ENCODE measurements at regions not wholly inside any gene's neighbourhood (a gene's known extent, or its start where the extent isn't known, plus 50 kb on each side); places are given as distances from the start of the nearest gene placed in this dataset.

- DNase-seq (ENCODE audit: low spot score), result no peak
These were observed 209.3 kb upstream of the MYT1L start for GRCh38 chr2:2540406-2540805.

DNA sequence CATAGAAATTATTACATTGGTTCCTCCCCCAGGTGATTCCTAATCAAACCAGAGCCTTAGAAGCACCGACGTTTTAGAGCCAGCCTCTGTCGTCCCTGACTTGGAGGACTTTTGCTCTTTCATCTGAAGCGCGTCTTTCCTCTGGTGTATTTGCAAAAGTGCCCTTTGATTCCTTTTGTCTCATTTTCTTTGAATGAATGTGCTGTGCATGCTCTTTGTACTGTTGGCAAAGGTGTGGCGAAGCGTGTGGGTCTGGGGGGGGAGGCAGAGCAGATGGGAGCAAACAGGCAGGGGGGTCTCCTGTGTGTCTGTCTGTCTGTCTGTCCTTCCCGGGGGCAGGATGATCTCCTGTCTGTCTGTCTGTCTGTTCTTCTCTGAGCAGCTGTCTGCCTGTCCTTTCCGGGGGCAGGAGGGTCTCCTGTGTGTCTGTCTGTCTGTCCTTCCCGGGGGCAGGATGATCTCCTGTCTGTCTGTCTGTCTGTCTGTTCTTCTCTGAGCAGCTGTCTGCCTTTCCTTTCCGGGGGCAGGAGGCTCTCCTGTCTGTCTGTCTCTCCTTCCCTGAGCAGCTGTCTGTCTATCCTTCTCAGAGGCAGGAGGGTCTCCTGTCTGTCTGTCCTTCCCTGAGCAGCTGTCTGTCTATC lies 205.5 kb upstream of the MYT1L start:
- no peak for DNase-seq (ENCODE audit: low spot score)

GRCh38 chr2:2530334-2530733 lies 199.3 kb upstream of the MYT1L start:
- DNase-seq (ENCODE audit: low spot score), result no peak

GRCh38 chr2:2528846-2529245 lies 197.8 kb upstream of the MYT1L start:
- DNase-seq (ENCODE audit: low spot score), result no peak

DNA sequence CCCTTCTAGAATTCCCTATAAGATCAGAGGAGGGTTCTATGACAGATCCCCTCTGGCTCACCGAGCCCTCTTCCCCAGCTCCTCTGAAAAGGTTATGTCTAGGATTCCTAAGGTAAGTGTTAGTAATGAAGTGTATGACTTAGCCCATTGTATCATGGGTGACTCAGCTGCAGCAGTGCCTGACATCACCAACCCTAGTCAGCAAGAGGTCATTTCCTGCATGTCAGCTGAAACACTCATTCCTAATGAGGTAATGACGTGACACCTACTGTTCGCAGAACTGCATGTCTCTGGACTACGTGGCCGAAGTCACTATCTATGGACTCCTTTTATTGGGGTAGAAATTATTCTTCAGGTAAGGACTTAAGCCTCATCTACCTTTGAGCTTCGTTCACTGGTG lies 196.1 kb upstream of the MYT1L start:
- no peak for DNase-seq (ENCODE audit: low spot score)

GRCh38 chr2:2524348-2524941 lies 193.4 kb upstream of the MYT1L start:
- no peak for DNase-seq (ENCODE audit: low spot score)

- no peak for DNase-seq (ENCODE audit: low spot score)
These were observed 192.6 kb upstream of the MYT1L start for GRCh38 chr2:2523461-2524347.

- no peak for DNase-seq (ENCODE audit: low spot score)
These were observed 189.3 kb upstream of the MYT1L start for GRCh38 chr2:2520401-2520811.

DNA sequence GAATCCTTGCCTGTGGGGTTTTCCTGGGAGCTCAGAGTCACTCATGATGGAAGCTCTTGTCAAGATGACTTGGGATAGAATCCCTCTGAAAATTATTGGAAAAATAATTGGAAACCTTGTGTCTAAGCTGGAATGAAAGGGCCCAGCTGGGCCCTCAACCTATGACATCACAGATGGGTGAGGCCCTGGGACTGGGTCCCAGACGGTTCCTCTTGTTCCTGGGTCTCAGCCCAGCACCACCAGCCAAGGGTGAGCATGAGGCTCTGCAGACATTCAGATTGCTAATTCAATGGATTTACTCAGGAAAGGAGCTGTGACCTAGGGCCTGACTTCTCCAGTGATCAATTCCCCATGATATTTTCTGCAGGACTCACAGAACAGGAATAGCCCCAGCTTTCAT lies 188.3 kb upstream of the MYT1L start:
- DNase-seq (ENCODE audit: low spot score), result no peak

DNA sequence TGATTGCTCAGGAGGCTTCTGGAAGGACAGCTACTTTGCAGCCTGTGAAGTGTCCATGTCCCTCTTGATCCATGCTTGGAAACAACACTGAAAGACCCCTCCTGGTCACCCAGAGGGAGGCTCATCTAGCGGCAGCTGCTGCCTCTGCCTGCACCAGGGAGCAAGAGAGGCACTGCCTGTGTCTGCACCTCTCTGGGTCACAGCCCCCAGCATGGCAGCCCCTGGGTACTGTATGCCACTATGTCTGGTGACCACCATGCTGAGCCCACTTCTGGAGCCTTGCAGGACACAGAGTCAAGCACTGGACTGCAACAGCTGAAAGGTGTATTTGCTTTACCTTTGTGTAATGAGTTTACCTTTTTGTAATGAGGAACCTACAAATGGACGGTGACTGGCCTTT lies 186.3 kb upstream of the MYT1L start:
- no peak for DNase-seq (ENCODE audit: low spot score)

- no peak for DNase-seq (ENCODE audit: low spot score)
These were observed 185.3 kb upstream of the MYT1L start for GRCh38 chr2:2516386-2516785.

- no peak for DNase-seq (ENCODE audit: low spot score)
These were observed 181.9 kb upstream of the MYT1L start for GRCh38 chr2:2512931-2513330.

DNA sequence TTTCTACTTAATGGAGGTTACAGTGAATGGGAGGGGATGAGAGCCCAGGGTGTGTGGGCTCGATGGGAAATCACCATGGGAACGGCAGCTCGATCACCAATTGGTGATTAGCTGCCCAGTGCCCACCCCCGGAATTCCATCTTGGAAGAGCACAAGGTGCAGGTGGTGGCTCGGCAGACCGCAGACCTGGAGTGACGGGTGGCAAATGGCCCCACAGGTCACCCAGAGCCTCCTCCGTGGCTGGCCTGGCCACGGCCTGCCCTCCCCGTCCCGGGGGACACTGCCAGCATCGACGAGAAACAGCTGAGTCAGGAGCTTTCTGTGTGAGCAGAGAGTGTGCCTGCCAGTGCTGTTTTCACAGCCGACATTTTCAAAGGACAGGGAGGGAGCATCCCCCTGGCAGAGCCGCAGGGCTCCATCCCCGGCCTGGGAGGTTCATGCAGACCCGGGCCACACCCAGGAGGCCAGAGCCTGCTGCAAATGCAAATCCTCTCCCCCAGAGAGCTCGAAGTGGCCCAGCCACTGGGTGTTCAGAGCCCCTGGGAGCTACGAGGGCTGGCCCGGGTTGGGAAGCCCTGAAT lies 176.4 kb upstream of the MYT1L start:
- DNase-seq (ENCODE audit: low spot score), result no peak

DNA sequence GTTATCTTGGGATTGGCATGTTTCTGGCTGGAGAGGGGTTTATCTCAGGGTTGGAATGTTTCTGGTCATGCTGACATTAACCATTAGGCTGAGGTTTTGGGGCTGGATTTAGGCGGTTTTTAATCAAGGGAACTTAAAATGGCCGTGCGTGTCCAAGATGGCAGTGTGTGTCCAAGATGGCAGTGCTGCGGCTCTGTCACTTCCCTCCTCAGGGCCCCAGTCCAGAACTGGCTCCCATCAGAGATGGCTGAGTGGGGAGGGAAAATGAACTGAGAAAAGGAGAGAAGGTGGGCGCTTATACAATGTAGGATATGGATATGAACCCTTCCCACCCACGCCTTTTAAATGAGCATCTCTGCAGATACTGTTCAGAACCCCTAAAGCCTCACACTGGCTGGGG lies 175.5 kb upstream of the MYT1L start:
- DNase-seq (ENCODE audit: low spot score), result no peak

GRCh38 chr2:2505604-2506003 lies 174.5 kb upstream of the MYT1L start:
- no peak for DNase-seq (ENCODE audit: low spot score)

DNA sequence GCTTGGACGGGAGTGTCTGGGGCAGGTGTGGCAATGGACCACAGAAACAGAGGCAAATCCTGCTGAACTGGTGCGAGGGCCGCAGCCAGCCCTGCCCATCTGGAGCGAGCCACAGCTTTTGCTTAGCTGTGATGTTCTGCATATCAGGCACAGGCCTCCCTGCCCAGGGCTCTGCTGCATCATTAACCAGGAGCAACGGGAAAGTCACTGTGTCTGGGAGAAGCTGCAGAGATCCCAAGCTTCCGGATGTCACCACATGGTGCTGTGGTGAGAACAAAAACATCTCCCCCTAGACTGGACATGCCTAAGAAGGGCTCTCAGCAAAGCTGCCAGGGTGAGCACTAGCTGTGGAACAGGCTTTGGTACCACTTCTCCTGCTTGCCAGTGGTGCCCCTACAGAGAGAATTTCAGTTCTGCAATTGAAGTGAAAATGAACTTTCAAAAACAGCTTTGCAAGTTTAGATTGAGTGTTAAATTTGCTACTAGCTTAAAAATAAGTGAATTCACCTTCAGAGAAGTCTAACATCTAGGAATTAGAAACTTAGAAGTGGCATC lies 172.9 kb upstream of the MYT1L start:
- DNase-seq (ENCODE audit: low spot score), result no peak

GRCh38 chr2:2502201-2502549 lies 171.1 kb upstream of the MYT1L start:
- DNase-seq (ENCODE audit: low spot score), result no peak

DNA sequence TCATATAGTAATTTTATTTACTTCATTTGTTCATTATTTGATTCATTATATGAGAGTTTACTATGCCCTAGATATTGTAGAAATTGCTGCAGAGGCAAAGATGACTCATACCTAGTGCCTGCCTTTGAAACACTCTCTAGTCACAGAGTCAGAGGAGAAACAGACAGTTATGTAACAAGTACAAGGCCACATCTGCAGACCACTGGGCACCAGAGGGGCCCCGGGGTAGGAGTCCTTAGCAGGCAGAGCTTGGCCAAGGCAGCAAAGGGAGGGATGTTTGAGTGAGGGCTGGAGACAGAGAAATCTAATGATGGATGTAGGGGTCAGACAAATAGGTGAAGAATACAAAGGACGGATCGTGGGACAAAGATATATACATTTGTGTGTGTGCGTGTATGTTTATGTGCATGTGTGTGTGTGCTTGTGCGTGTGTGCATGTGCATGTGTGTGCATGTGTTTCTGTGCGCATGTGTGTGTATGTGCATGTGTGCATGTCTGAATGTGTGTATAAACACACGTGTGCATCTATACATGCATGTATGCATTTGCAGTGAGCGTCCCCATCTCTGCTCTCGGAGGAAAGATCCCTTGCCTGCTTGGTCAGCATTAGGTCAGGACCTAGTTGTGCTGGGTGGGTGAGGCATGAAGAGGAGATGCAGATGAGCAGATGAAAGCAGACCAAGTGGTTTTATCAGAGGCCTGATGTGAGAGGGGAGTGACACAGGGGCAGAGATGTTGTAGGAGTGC lies 170.6 kb upstream of the MYT1L start:
- no peak for DNase-seq (ENCODE audit: low spot score)

DNA sequence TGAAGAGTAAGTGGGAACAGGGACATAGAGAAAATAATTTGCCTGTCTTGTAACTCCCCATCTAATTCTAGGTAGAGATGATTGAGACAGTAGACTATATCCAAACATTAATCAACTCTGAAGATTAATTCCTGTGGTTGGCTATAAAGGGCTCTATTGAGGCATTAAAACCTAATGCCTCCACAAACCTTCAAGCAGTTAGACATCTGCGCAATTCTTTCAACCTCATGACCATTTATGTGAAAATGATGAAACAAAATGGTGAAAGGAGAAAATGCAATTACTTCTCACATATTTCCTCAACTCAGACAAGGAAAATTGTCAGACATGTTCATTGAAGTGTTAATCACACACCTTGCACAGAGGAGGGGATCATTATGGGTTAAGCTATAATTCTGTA lies 164.5 kb upstream of the MYT1L start:
- no peak for DNase-seq (ENCODE audit: low spot score)

DNA sequence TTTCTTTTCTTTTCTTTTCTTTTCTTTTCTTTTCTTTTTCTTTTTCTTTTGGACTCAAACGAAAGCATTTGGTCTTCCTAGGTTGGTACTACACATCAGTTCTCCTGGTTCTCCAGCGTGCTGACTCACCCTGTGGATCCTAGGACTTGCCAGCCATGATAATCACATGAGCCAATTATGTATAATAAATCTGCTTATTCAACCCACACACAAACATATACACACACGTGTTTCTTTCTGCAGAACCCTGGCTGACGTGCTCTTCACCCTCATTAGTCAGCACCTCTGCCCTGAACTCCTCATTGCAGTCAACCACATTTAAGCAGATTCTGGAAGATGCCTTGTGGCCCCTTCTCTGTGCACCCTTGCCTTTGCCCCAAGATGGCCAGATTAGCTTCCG lies 162.4 kb upstream of the MYT1L start:
- DNase-seq (ENCODE audit: low spot score), result no peak

DNA sequence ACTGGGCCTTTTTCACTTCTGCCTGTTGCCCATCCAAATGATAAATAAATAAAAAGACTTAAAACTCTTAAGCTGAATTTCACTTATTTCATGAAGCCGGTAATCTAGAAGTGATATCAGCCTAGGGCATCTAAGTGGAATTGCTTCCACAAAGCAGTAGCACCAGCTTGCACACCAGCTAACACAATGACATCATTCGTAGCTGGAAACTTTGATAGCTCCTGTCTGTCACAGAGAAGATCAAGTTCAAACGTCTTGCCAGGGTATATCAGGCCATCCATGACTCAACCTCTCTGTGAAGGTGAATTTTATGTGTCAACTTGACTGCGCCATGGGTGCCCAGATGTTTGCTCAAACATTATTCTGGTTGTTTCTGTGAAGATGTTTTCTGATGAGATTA lies 161.7 kb upstream of the MYT1L start:
- no peak for DNase-seq (ENCODE audit: low spot score)

DNA sequence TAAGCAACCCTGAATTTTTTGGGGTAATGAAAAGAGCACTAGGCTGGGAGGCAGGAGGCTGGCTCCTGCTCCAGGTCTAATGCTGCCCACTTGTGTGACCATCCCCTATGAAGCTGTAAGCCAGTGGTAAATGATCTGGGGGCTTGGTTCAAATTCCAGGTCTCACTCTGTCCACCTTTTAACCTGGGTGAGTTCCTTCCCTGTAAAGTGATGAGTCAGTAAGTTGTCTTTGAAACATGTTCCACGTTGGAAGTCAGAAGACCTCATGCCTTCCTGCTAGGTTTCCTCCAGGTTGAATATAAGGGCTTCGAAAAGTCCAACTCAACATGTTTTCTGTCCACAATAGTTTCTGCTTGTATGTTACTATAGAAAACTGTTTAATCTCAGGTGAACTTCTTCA lies 160.9 kb upstream of the MYT1L start:
- DNase-seq (ENCODE audit: low spot score), result no peak

All from CD4-positive, alpha-beta T cell treated with Interleukin-15 for 4 hours (primary cell).